ENCODE measurements at regions not wholly inside any gene's neighbourhood (a gene's known extent, or its start where the extent isn't known, plus 50 kb on each side); places are given as distances from the start of the nearest gene placed in this dataset.

DNA sequence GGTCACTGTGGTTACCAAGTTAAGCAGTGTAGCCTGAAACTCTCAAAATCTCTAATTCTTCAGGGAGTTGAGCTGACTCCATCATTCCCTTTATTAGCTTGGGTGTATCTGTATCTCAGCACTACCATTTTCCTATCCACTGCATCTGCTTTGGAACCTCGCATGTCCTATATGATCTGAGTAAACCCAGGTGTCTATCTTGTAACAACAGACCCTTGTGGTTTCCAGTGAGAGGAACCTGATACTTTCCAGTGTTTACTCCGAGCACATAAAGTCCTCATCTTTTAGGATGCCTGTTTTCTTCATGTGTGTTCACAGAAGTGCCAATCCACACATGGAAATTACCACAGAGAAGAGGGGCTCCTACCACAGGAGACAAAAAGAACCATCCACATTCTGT, 650.4 kb downstream of the LMO4 start:
- H3K9me3 ChIP-seq (ENCODE audit: control insufficient read depth, insufficient read depth, low read depth, low read length): no peaks in the 10 kb centered on the region
- DNase-seq (ENCODE audit: low read depth, low spot score) (no peak), ATAC-seq (no peak)
- no peak for TF ChIP-seq SIN3A (IDR thresholded peaks at IDR 0.05; ENCODE audit: borderline replicate concordance, insufficient read depth, low read depth, low read length)
- no peak for TF ChIP-seq TCF7L2 (IDR thresholded peaks at IDR 0.05; ENCODE audit: low read depth, low read length)
- TF ChIP-seq, protein P1, sequence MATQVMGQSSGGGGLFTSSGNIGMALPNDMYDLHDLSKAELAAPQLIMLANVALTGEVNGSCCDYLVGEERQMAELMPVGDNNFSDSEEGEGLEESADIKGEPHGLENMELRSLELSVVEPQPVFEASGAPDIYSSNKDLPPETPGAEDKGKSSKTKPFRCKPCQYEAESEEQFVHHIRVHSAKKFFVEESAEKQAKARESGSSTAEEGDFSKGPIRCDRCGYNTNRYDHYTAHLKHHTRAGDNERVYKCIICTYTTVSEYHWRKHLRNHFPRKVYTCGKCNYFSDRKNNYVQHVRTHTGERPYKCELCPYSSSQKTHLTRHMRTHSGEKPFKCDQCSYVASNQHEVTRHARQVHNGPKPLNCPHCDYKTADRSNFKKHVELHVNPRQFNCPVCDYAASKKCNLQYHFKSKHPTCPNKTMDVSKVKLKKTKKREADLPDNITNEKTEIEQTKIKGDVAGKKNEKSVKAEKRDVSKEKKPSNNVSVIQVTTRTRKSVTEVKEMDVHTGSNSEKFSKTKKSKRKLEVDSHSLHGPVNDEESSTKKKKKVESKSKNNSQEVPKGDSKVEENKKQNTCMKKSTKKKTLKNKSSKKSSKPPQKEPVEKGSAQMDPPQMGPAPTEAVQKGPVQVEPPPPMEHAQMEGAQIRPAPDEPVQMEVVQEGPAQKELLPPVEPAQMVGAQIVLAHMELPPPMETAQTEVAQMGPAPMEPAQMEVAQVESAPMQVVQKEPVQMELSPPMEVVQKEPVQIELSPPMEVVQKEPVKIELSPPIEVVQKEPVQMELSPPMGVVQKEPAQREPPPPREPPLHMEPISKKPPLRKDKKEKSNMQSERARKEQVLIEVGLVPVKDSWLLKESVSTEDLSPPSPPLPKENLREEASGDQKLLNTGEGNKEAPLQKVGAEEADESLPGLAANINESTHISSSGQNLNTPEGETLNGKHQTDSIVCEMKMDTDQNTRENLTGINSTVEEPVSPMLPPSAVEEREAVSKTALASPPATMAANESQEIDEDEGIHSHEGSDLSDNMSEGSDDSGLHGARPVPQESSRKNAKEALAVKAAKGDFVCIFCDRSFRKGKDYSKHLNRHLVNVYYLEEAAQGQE (IDR thresholded peaks at IDR 0.05; ENCODE audit: insufficient read depth in 1 of 2, low read depth in 2 of 2, low read length in 1 of 2): no peak
- no peak for TF ChIP-seq POLR2AphosphoS5 (IDR thresholded peaks at IDR 0.05; ENCODE audit: low read depth, low read length)
- no peak for TF ChIP-seq CTCF (IDR thresholded peaks at IDR 0.05)
- no TSS peak for BruUV-seq (replicated peaks)
- H3K27me3 ChIP-seq (ENCODE audit: control insufficient read depth, insufficient read depth, low read length): no peaks in the 10 kb centered on the region
- H3K4me3 ChIP-seq (ENCODE audit: low read depth in 2 of 2, low read length in 2 of 2): no peak overlapping the region
- no peaks in the 10 kb centered on the region for H3K4me1 ChIP-seq (ENCODE audit: control insufficient read depth, insufficient read depth, low read length)
- in situ Hi-C loops (cut with HindIII; ENCODE audit: low pct_unique_long_range_greater_than_20kb, low sequenced_read_pairs): no loop called here
- no peaks in the 10 kb centered on the region for H3K36me3 ChIP-seq (ENCODE audit: control insufficient read depth, insufficient read depth, low read length)
- CTCF ChIA-PET: no interaction called here
- POLR2A ChIA-PET: interaction anchor here (0.7 kb wide), 1 partner anchor 787 kb away, joined by 3 read pairs; no protein-coding TSS in a partner anchor
- H3K27ac ChIP-seq (ENCODE audit: low read length): no peak overlapping the region
- intact Hi-C loops (cut with micrococcal nuclease; ENCODE audit: unreplicated experiment): no loop called here

- DNase-seq (ENCODE audit: low read depth, low spot score): no peak
- no peak for TF ChIP-seq TCF7L2 (IDR thresholded peaks at IDR 0.05; ENCODE audit: low read depth, low read length)
- TF ChIP-seq SIN3A (IDR thresholded peaks at IDR 0.05; ENCODE audit: borderline replicate concordance, insufficient read depth, low read depth, low read length): no peak
- TF ChIP-seq, protein P1 (IDR thresholded peaks at IDR 0.05; ENCODE audit: insufficient read depth in 1 of 2, low read depth in 2 of 2, low read length in 1 of 2): no peak
- no peak for TF ChIP-seq POLR2AphosphoS5 (IDR thresholded peaks at IDR 0.05; ENCODE audit: low read depth, low read length)
- TF ChIP-seq CTCF (IDR thresholded peaks at IDR 0.05): no peak
- intact Hi-C loops (cut with micrococcal nuclease; ENCODE audit: unreplicated experiment) (no loop called here), in situ Hi-C loops (cut with HindIII; ENCODE audit: low pct_unique_long_range_greater_than_20kb, low sequenced_read_pairs) (no loop called here)
- H3K4me1 ChIP-seq (ENCODE audit: control insufficient read depth, insufficient read depth, low read length): no peaks in the 10 kb centered on the region
- ChIA-PET POLR2A (no interaction called here), CTCF (no interaction called here)
- ATAC-seq: 0 out of 2 replicates have a peak, but pooled peaks have one; percentile 51
- no peak overlapping the region for H3K27ac ChIP-seq (ENCODE audit: low read length)
- no peaks in the 10 kb centered on the region for H3K36me3 ChIP-seq (ENCODE audit: control insufficient read depth, insufficient read depth, low read length)
- no TSS peak for BruUV-seq (replicated peaks)
- H3K4me3 ChIP-seq (ENCODE audit: low read depth in 2 of 2, low read length in 2 of 2): no peak overlapping the region
- no peaks in the 10 kb centered on the region for H3K27me3 ChIP-seq (ENCODE audit: control insufficient read depth, insufficient read depth, low read length)
- no peaks in the 10 kb centered on the region for H3K9me3 ChIP-seq (ENCODE audit: control insufficient read depth, insufficient read depth, low read depth, low read length)
Observed at GRCh38 chr1:87980494-87980893, 651.8 kb downstream of the LMO4 start.

Measured in Panc1 (cell line).